Gastroesophageal sphincter (tissue), 4 donors: ENCODE measurements at regions not wholly inside any gene's neighbourhood (a gene's known extent, or its start where the extent isn't known, plus 50 kb on each side); places are given as distances from the start of the nearest gene placed in this dataset.

Experiments used
- ATAC-seq: fragments of 150-250 bp; one replicate; pipeline ENCODE4 v1.9.1; 2016; ENCODE audit warnings: mild to moderate bottlenecking, moderate library complexity
- H3K27ac ChIP-seq, 4 donors: fragments of 200-600 bp; sonication (generic) in 3 of 4; 1 replicate in 3 of 4; 2 replicates in 1 of 4; pipeline ENCODE4 v1.5.1; 2016 to 2019
- H3K27me3 ChIP-seq: fragments of 200-600 bp; sonication (generic); one replicate; pipeline ENCODE4 v1.5.1; 2019
- H3K36me3 ChIP-seq, 2 donors: fragments of 200-600 bp; sonication (generic); one replicate each; pipeline ENCODE4 v1.5.1; 2019; ENCODE audit warnings: control low read depth in 1 of 2
- H3K4me1 ChIP-seq, 3 donors: fragments of 200-600 bp; sonication (generic); 1 replicate in 2 of 3; 2 replicates in 1 of 3; pipeline ENCODE4 v1.5.1; 2016 to 2019; ENCODE audit warnings: control low read depth in 2 of 3
- H3K4me3 ChIP-seq, 2 donors: fragments of 200-600 bp; sonication (generic); one replicate each; pipeline ENCODE4 v1.5.1; 2019; ENCODE audit warnings: mild to moderate bottlenecking in 1 of 2, moderate library complexity in 1 of 2
- H3K9me3 ChIP-seq, 3 donors: fragments of 200-600 bp; sonication (generic); one replicate each; pipeline ENCODE4 v1.5.1; 2017 to 2019; ENCODE audit warnings: control low read depth in 2 of 3
- CTCF ChIP-seq, 4 experiments: fragments of 200-600 bp in 2 of 4; fragments of 450-650 bp in 2 of 4; sonication (generic) in 1 of 4; IDR thresholded peaks; one replicate each; pipeline ENCODE4 v1.5.1; 2017 to 2019; ENCODE audit warnings: antibody characterized with exemption in 4 of 4, mild to moderate bottlenecking in 2 of 4, moderate library complexity in 2 of 4
- EP300 ChIP-seq: sonication (generic); formaldehyde crosslinking; IDR thresholded peaks from one replicate; pipeline ENCODE4 v1.6.1; 2017; ENCODE audit warnings: antibody characterized with exemption, mild to moderate bottlenecking
- POLR2A ChIP-seq, 2 donors: fragments of 450-650 bp; IDR thresholded peaks; one replicate each; pipeline ENCODE4 v1.6.1; 2017; ENCODE audit warnings: antibody characterized with exemption in 2 of 2, mild to moderate bottlenecking in 2 of 2, moderate library complexity in 1 of 2
- POLR2AphosphoS5 ChIP-seq: sonication (generic); formaldehyde crosslinking; IDR thresholded peaks from one replicate; pipeline ENCODE4 v1.6.1; 2017; ENCODE audit warnings: antibody characterized with exemption
- WGBS, 2 donors: methylation state at CpG; one replicate each; pipeline ENCODE4 v1.1.5; 2018; ENCODE audit warnings: low coverage in 1 of 2; 5-methylcytosine and 5-hydroxymethylcytosine counted together

GRCh38 chr2:185374878-185375277, 363.7 kb upstream of the FSIP2 start:
- H3K27me3 ChIP-seq, result no peaks in the 10 kb centered on the region
- WGBS, 2 donors, result 66 to 88% methylated on average over 2 of the region's 2 CpGs
- H3K36me3 ChIP-seq, result no peaks in the 10 kb centered on the region
- H3K4me3 ChIP-seq, result no peak overlapping the region
- H3K4me1 ChIP-seq, result no peaks in the 10 kb centered on the region
- no peak overlapping the region for H3K27ac ChIP-seq
- no peaks in the 10 kb centered on the region for H3K9me3 ChIP-seq
- TF ChIP-seq CTCF (IDR thresholded peaks at IDR 0.05) (no peak), EP300 (no peak), POLR2AphosphoS5 (no peak), POLR2A (IDR thresholded peaks at IDR 0.05) (no peak)
- ATAC-seq, result no peak

- 82 to 94% methylated on average over 3 of the region's 3 CpGs for WGBS, 2 donors
- ATAC-seq, result no peak
Measured at GRCh38 chr2:185375731-185376130, 362.9 kb upstream of the FSIP2 start.

GRCh38 chr2:185381631-185382030, 357.0 kb upstream of the FSIP2 start:
- 58 to 64% methylated on average over 1 of the region's 1 CpG for WGBS, 2 donors
- Histone ChIP-seq H3K9me3 (no peaks in the 10 kb centered on the region), H3K4me3 (no peak overlapping the region), H3K27ac (no peak overlapping the region), H3K36me3 (no peaks in the 10 kb centered on the region), H3K4me1 (peaks cover 0 to 8% (median 0%) of the 10 kb centered on the region in 3 donors), H3K27me3 (no peaks in the 10 kb centered on the region)
- no peak for ATAC-seq
- TF ChIP-seq POLR2AphosphoS5 (no peak), EP300 (no peak), CTCF (IDR thresholded peaks at IDR 0.05) (no peak), POLR2A (IDR thresholded peaks at IDR 0.05) (no peak)

More at GRCh38 chr2:185375731-185376130, 362.9 kb upstream of the FSIP2 start:
- H3K4me1 ChIP-seq, result no peaks in the 10 kb centered on the region
- no peak overlapping the region for H3K4me3 ChIP-seq
- no peak overlapping the region for H3K27ac ChIP-seq
- TF ChIP-seq CTCF (IDR thresholded peaks at IDR 0.05) (no peak), POLR2AphosphoS5 (no peak), POLR2A (IDR thresholded peaks at IDR 0.05) (no peak), EP300 (no peak)
- no peaks in the 10 kb centered on the region for H3K9me3 ChIP-seq
- no peaks in the 10 kb centered on the region for H3K27me3 ChIP-seq
- no peaks in the 10 kb centered on the region for H3K36me3 ChIP-seq

DNA sequence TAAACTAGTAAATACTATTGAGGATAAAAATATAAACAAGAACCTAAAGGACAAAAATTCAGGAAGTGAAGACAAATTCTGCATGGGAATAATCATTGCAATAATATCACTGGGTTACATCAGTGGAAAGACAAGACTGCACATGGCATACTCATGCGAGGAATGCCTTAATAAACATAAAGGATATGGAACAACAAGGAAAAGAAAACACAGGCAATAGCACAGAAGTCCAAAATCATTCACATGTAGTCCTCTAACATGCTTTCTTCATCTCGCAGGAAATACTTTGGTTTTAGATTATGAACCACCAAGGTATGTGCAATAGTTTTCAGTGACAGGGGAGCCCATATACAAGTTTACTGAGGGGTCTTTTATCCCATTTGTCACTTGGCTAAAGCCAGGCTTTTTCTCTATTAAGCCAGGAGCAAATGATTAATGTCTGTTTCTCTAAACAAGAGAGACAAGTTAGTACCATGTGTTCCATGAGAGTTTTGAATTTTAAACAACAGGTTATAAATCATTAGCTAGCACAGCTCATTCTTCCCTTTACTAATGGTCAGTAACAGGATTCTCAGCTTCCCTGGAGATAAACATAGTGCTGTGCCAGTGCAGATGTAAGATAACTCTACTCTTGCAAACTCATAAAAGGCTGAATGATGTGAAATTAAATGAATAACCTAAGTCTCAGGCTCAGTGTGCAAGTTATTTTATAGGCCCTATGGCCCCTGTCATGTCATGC, 353.6 kb upstream of the FSIP2 start:
- no peaks in the 10 kb centered on the region for H3K36me3 ChIP-seq
- WGBS, 2 donors, result 29 to 37% methylated on average over 2 of the region's 2 CpGs
- TF ChIP-seq POLR2AphosphoS5, result no peak
- TF ChIP-seq EP300, result no peak
- TF ChIP-seq POLR2A (IDR thresholded peaks at IDR 0.05), result no peak
- no peak for TF ChIP-seq CTCF (IDR thresholded peaks at IDR 0.05)
- peaks cover 0 to 8% (median 0%) of the 10 kb centered on the region in 3 donors for H3K4me1 ChIP-seq
- no peak overlapping the region for H3K27ac ChIP-seq
- no peak overlapping the region for H3K4me3 ChIP-seq
- ATAC-seq, result no peak
- H3K9me3 ChIP-seq, result no peaks in the 10 kb centered on the region
- H3K27me3 ChIP-seq, result no peaks in the 10 kb centered on the region

DNA sequence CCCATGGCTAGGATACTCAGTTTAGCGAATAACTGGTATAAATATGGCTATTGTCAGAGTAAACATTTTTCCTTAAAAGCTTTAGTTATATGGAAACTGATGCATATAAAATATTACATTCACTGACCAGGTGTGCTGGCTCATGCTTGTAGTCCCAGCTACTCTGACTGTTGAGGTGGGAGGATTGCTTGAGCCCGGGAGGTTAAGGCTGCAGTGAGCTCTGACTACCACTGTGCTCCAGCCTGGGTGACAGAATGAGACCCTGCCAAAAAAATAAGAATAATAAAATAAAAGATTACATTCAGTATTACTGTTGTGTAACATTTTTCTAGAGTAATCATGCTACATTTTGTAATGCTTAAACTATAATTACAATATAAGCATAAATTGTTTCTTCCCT, 350.4 kb upstream of the FSIP2 start:
- peaks cover 0 to 8% (median 0%) of the 10 kb centered on the region in 3 donors for H3K4me1 ChIP-seq
- H3K27me3 ChIP-seq, result no peaks in the 10 kb centered on the region
- no peak overlapping the region for H3K27ac ChIP-seq
- no peak for ATAC-seq
- H3K4me3 ChIP-seq, result no peak overlapping the region
- 49 to 77% methylated on average over 2 of the region's 2 CpGs for WGBS, 2 donors
- H3K36me3 ChIP-seq, result no peaks in the 10 kb centered on the region
- H3K9me3 ChIP-seq, result no peaks in the 10 kb centered on the region
- TF ChIP-seq EP300, result no peak
- no peak for TF ChIP-seq POLR2AphosphoS5
- TF ChIP-seq POLR2A (IDR thresholded peaks at IDR 0.05), result no peak
- no peak for TF ChIP-seq CTCF (IDR thresholded peaks at IDR 0.05)
